ENCODE measurements at regions not wholly inside any gene's neighbourhood (a gene's known extent, or its start where the extent isn't known, plus 50 kb on each side); places are given as distances from the start of the nearest gene placed in this dataset.

- no peaks in the 10 kb centered on the region for H3K4me1 Mint-ChIP-seq (ENCODE audit: low read depth)
- no peaks in the 10 kb centered on the region for H3K36me3 Mint-ChIP-seq (ENCODE audit: low read depth)
- DNase-seq: no peak
- H3K9me3 Mint-ChIP-seq: peaks cover 44% of the 10 kb centered on the region
- H3K27ac Mint-ChIP-seq: no peak overlapping the region
- no peaks in the 10 kb centered on the region for H3K27me3 Mint-ChIP-seq
- no peak overlapping the region for H3K4me3 Mint-ChIP-seq
Observed at GRCh38 chr2:75258620-75259019, 59.3 kb upstream of the TACR1 start.

DNA sequence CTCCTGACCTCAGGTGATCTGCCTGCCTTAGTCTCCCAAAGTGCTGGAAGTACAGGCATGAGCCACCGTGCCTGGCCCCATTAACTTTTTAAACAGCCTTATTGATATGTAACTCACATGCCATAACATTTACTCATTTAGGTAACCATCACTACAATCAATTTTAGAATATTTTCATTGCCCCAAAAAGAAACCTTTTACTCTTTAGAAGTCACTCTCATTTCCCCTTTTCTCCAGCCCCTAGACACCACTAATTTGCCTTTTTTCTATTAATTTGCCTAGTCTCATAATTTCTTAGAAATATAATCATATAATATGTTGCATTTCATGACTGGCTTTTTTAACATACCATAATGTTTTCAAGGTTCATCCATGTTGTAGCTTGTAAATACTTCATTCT lies 57.2 kb upstream of the TACR1 start:
- H3K27ac Mint-ChIP-seq: no peak overlapping the region

GRCh38 chr2:75253526-75253925 lies 54.2 kb upstream of the TACR1 start:
- Mint-ChIP-seq H3K9me3 (peaks cover 31% of the 10 kb centered on the region), H3K27ac (no peak overlapping the region)

More for the DNA sequence above, 57.2 kb upstream of the TACR1 start:
- H3K9me3 Mint-ChIP-seq: peaks cover 38% of the 10 kb centered on the region
- H3K36me3 Mint-ChIP-seq (ENCODE audit: low read depth): no peaks in the 10 kb centered on the region
- H3K4me3 Mint-ChIP-seq: no peak overlapping the region
- no peaks in the 10 kb centered on the region for H3K27me3 Mint-ChIP-seq
- no peaks in the 10 kb centered on the region for H3K4me1 Mint-ChIP-seq (ENCODE audit: low read depth)
- DNase-seq: no peak

GRCh38 chr2:75251896-75252295 lies 52.6 kb upstream of the TACR1 start:
- H3K4me3 Mint-ChIP-seq: no peak overlapping the region
- peaks cover 25% of the 10 kb centered on the region for H3K9me3 Mint-ChIP-seq
- no peaks in the 10 kb centered on the region for H3K27me3 Mint-ChIP-seq
- no peaks in the 10 kb centered on the region for H3K36me3 Mint-ChIP-seq (ENCODE audit: low read depth)
- no peaks in the 10 kb centered on the region for H3K4me1 Mint-ChIP-seq (ENCODE audit: low read depth)
- H3K27ac Mint-ChIP-seq: no peak overlapping the region
- no peak for DNase-seq

More at GRCh38 chr2:75253526-75253925, 54.2 kb upstream of the TACR1 start:
- no peaks in the 10 kb centered on the region for H3K4me1 Mint-ChIP-seq (ENCODE audit: low read depth)
- H3K36me3 Mint-ChIP-seq (ENCODE audit: low read depth): no peaks in the 10 kb centered on the region
- H3K4me3 Mint-ChIP-seq: no peak overlapping the region
- no peak for DNase-seq
- no peaks in the 10 kb centered on the region for H3K27me3 Mint-ChIP-seq

All from activated T-cell treated with anti-CD3 and anti-CD28 coated beads, Interleukin-2, amount 50 U/mL, for 24 hours (primary cell).